RWPE2 (cell line): ENCODE measurements at regions not wholly inside any gene's neighbourhood (a gene's known extent, or its start where the extent isn't known, plus 50 kb on each side); places are given as distances from the start of the nearest gene placed in this dataset.

Experiments
- ATAC-seq: fragments of 200-7000 bp; cut with Tn5 transposase; 3 replicates; pipeline ENCODE4 v1.9.1; 2021; ENCODE audit warnings: low read depth
- DNase-seq: peaks from one replicate; pipeline ENCODE4 v3.0.0-alpha.2; 2020; ENCODE audit warnings: low spot score
- H3K27ac ChIP-seq: fragments of 450-650 bp; 2 replicates; pipeline ENCODE4 v1.5.1; 2017; ENCODE audit warnings: mild to moderate bottlenecking; ENCODE audit not compliant: poor library complexity, severe bottlenecking
- H3K27me3 ChIP-seq: fragments of 250-450 bp; sonication (Bioruptor Pico); 2 replicates; pipeline ENCODE4 v1.5.1; 2021; ENCODE audit warnings: mild to moderate bottlenecking, moderate library complexity; ENCODE audit not compliant: insufficient read depth, poor library complexity, severe bottlenecking
- H3K36me3 ChIP-seq: fragments of 250-450 bp; sonication (Bioruptor Pico); 2 replicates; pipeline ENCODE4 v1.5.1; 2020; ENCODE audit warnings: low read depth, mild to moderate bottlenecking, moderate library complexity
- H3K4me1 ChIP-seq: fragments of 250-450 bp; sonication (Bioruptor Pico); 2 replicates; pipeline ENCODE4 v1.5.1; 2021; ENCODE audit warnings: mild to moderate bottlenecking, moderate library complexity; ENCODE audit not compliant: insufficient read depth, poor library complexity, severe bottlenecking
- H3K4me3 ChIP-seq: fragments of 250-450 bp; sonication (Bioruptor Pico); 2 replicates; pipeline ENCODE4 v1.5.1; 2021; ENCODE audit warnings: mild to moderate bottlenecking, moderate library complexity; ENCODE audit not compliant: severe bottlenecking
- H3K9me3 ChIP-seq: fragments of 250-450 bp; sonication (Bioruptor Pico); 2 replicates; pipeline ENCODE4 v1.5.1; 2021; ENCODE audit warnings: mild to moderate bottlenecking, moderate library complexity; ENCODE audit not compliant: severe bottlenecking
- CTCF ChIP-seq: fragments of 450-650 bp; IDR thresholded peaks from one replicate; pipeline ENCODE4 v1.5.1; 2017; ENCODE audit warnings: mild to moderate bottlenecking, moderate library complexity; ENCODE audit not compliant: poor library complexity, severe bottlenecking

GRCh38 chr1:29601021-29601420, 364.7 kb downstream of the PTPRU start:
- DNase-seq (no peak), ATAC-seq (no peak)

GRCh38 chr1:29599826-29600225, 363.5 kb downstream of the PTPRU start:
- ATAC-seq (no peak), DNase-seq (no peak)
- H3K36me3 ChIP-seq = no peaks in the 10 kb centered on the region
- no peaks in the 10 kb centered on the region for H3K4me1 ChIP-seq
- no peak overlapping the region for H3K27ac ChIP-seq
- no peak overlapping the region for H3K4me3 ChIP-seq
- H3K9me3 ChIP-seq = no peaks in the 10 kb centered on the region
- no peak for TF ChIP-seq CTCF
- H3K27me3 ChIP-seq = no peaks in the 10 kb centered on the region

More at GRCh38 chr1:29601021-29601420, 364.7 kb downstream of the PTPRU start:
- Histone ChIP-seq H3K9me3 (peaks cover under 1% of the 10 kb centered on the region), H3K4me1 (no peaks in the 10 kb centered on the region), H3K36me3 (no peaks in the 10 kb centered on the region), H3K4me3 (no peak overlapping the region), H3K27ac (no peak overlapping the region), H3K27me3 (no peaks in the 10 kb centered on the region)
- no peak for TF ChIP-seq CTCF

- Histone ChIP-seq H3K27me3 (no peaks in the 10 kb centered on the region), H3K9me3 (no peaks in the 10 kb centered on the region), H3K36me3 (no peaks in the 10 kb centered on the region), H3K27ac (no peak overlapping the region), H3K4me1 (no peaks in the 10 kb centered on the region), H3K4me3 (no peak overlapping the region)
- ATAC-seq (no peak), DNase-seq (no peak)
- no peak for TF ChIP-seq CTCF
Measured at GRCh38 chr1:29599071-29599470, 362.7 kb downstream of the PTPRU start.

GRCh38 chr1:29597861-29598260, 361.5 kb downstream of the PTPRU start:
- no peaks in the 10 kb centered on the region for H3K36me3 ChIP-seq
- no peaks in the 10 kb centered on the region for H3K4me1 ChIP-seq
- no peaks in the 10 kb centered on the region for H3K27me3 ChIP-seq
- DNase-seq = no peak
- ATAC-seq = no peak
- H3K27ac ChIP-seq = no peak overlapping the region
- TF ChIP-seq CTCF = no peak
- H3K4me3 ChIP-seq = no peak overlapping the region
- no peaks in the 10 kb centered on the region for H3K9me3 ChIP-seq

GRCh38 chr1:29593601-29594382, 357.5 kb downstream of the PTPRU start:
- no peaks in the 10 kb centered on the region for H3K27me3 ChIP-seq
- no peak overlapping the region for H3K4me3 ChIP-seq
- H3K9me3 ChIP-seq = no peaks in the 10 kb centered on the region
- H3K36me3 ChIP-seq = no peaks in the 10 kb centered on the region
- DNase-seq = no peak
- no peak overlapping the region for H3K27ac ChIP-seq
- TF ChIP-seq CTCF = no peak
- no peak for ATAC-seq
- H3K4me1 ChIP-seq = no peaks in the 10 kb centered on the region
